Cerebellar cortex (tissue), 1 donor: ENCODE measurements at regions not wholly inside any gene's neighbourhood (a gene's known extent, or its start where the extent isn't known, plus 50 kb on each side); places are given as distances from the start of the nearest gene placed in this dataset.
"Not testable (repeated sequence)": the region's sequence is repeated elsewhere in the genome, so short reads cannot be mapped to it uniquely, and the experiment has no call there.

ENCODE experiments used
- DNase-seq: peaks from one replicate; pipeline ENCODE4 v3.0.0-alpha.2; 2015; ENCODE audit warnings: low spot score

GRCh38 chr16:62755938-62756337 lies 719.7 kb upstream of the CDH8 start:
- no peak for DNase-seq

DNA sequence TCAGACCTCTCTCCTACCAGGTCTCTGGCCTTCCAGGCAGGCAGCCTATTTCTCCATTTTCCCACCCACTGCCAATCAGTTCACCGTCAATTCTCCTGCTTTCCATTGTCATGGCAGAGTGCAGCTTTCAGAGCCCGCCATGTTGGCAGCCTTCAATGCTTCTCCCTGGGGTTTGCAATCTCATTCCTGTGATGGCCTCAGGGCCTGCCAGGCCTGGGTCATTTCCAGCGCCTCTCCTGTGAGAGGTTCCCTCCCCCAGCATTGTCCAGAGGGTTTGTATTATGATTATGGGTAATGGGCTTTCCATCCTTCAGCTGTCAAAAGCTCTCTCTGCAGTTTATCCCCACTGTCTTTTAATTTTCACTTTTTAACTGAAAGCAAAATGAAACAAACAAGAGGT lies 716.6 kb upstream of the CDH8 start:
- no peak for DNase-seq

GRCh38 chr16:62751218-62751617 lies 715.0 kb upstream of the CDH8 start:
- DNase-seq, result no peak

- DNase-seq, result no peak
Measured at GRCh38 chr16:62741692-62742091, 705.5 kb upstream of the CDH8 start.

DNA sequence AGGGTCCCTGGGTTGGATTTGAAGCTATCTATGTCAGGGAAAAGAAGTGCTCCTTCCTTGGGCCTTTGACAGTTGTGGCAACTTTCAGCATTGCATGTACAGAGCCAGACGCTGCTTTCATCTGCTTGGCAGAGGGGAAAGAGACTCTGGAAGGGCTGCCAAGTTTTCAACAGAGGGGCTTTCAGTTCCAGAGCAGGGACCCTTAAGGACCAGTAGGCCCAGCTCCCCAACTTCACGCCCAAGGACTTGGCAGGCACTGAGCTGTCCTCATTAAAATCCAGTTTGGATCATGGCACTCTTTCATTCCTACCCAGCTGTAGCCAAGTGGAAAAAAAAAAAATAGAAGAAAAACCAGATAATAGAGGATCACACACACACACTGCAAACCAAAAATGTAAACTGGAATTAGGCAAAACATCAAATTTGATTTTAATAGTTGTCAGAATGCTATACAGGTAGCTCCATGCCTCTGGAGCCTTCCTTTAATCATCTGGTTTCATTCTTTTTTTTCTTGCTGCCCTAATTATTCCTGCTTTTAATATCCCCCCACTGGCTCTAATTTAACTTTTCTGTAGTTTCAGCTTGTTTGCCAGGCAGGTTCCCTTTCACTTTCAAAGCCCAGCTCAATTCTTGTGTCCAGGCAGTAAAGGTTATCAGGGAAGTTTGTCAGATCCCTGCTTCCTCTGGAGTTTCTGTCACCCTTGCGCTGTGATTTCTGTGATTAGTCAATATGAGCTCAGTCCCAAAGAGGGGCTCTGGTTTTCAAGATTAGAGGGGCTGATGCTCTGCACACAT lies 702.6 kb upstream of the CDH8 start:
- peak; percentile 17 for DNase-seq

DNA sequence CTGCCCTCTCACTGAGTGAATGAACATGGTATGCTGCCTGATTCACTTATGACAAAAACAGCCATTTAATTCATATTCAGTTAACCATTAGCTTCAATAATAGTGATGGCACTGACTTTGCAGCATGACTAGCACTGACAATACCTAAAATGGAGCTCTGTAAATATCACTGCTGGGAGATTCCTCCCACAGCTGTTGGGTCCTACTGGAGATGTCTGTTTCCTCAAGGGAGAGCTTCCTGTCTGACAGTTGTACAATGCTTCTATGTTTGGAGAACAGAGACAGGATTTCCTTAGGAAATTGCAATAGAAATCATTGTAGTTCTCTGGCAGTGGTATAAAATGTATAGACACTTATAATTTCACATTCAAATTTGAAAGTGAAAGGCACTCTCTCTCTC lies 695.9 kb upstream of the CDH8 start:
- DNase-seq, result no peak

GRCh38 chr16:62724670-62725269 lies 688.5 kb upstream of the CDH8 start:
- not testable (repeated sequence) for DNase-seq

DNA sequence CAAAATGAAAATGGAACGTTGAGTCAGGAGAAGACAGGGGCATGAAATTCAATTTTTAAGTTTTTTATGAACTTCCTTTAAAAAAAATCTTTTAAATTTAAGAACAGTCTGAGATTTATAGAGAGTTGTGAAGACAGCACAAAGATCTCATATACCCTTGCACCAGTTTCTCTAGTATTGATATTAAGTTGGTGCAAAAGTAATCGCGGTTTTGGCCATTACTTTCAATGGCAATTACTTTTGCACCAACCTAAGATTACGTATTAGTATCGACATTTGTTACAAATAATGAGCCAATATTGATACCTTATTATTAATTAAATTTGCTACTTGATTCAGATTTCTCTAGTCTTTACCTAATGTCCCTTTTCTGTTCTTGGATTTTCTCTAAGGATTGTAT lies 684.4 kb upstream of the CDH8 start:
- no peak for DNase-seq

- no peak for DNase-seq
Measured at GRCh38 chr16:62717026-62717425, 680.8 kb upstream of the CDH8 start.

DNA sequence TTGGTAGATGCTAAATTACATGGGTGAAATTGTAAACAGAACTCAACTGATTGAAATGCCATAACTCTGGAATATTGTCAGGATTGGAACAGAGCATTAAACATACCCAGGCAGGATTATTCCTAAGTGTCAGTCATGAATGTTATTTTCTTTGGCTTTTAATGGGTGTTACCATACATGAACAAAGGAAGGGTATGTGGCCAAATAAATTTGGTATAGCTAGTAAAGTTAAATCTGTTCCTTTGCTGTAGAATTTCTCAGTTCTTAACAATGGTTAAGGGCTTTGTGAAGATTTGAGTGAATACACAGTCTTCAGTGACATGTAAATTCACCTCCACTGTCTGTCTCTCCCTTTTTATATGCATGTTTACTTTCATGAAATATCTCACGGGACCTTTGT lies 679.5 kb upstream of the CDH8 start:
- no peak for DNase-seq

GRCh38 chr16:62712566-62712965 lies 676.3 kb upstream of the CDH8 start:
- no peak for DNase-seq

DNA sequence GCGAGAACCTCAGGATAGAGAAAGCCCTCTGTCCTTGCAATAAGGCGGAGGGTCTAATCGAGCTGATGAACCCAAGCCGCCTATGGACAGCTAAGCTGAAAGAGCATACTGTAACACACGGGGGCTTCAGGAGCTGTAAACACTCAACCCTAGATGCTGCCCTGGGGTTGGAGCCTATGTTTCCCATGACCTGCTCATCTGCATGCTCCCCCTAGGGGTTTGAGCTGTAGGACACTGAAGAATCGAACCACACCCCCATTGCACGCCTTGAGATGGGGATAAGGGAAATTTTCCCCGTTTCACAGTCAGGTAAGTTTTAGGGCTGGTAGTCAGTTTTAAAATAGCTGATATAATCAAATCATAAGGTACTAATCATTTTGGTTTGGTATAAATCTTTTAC lies 675.6 kb upstream of the CDH8 start:
- no peak for DNase-seq

GRCh38 chr16:62709794-62710193 lies 673.6 kb upstream of the CDH8 start:
- no peak for DNase-seq

GRCh38 chr16:62701426-62701825 lies 665.2 kb upstream of the CDH8 start:
- DNase-seq, result no peak

DNA sequence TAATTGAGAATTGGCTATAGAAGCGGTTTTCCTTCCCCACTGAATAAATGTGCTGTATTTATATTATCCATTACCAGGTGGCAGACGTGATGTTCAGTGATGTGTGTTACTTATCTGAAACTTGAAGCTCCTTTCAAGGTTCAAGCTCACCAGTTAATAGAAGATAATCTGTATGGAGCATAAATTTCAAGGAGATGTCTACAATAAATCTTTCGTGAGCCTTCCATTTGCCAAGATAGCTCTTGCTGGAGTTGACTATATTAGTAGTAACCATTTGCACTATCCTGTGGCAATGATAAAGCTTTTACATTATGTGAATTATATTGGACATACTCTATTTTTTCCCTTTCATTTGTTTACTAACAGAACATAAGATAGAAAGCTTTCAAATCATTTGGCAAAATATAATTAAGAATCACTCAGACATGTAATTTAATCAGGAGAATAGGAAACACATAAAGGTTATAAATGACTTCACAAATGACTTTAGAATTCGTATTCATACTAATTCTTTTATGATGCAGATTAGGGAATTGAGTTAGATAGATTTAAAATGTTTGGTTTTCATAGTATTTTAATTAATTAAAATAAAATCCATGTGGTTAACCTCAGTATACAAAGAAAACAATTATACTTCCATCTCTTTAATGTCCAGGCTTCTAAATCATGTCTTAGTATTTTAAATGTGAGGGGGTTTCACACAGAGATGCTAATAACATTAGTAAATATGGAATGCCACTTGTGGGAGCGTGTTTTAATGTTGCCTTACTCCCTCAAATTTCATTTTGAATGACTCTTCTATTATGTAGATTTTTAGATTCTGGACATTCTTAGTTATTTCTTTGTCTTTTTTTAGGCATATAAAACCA lies 664.4 kb upstream of the CDH8 start:
- DNase-seq, result no peak

DNA sequence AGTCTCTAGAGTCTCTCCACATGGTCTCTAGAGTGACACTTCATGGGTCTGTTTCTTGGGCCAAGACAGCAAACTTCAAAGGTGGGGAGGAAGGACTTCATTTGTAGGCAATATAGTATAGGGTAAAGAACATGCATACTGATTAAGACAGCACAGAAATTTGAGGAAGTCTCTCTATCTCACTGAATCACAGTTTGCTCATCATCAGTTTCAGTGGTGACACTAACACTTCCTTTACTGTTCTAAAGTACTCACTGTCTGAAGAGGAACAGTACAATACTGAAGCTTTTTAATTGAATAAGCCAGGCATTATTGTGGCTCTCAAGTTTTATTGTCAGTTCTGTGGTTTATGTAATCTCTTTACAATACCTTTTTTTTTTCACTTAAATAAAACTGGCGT lies 656.4 kb upstream of the CDH8 start:
- DNase-seq, result no peak

- DNase-seq, result no peak
Measured at GRCh38 chr16:62681819-62682218, 645.6 kb upstream of the CDH8 start.

DNA sequence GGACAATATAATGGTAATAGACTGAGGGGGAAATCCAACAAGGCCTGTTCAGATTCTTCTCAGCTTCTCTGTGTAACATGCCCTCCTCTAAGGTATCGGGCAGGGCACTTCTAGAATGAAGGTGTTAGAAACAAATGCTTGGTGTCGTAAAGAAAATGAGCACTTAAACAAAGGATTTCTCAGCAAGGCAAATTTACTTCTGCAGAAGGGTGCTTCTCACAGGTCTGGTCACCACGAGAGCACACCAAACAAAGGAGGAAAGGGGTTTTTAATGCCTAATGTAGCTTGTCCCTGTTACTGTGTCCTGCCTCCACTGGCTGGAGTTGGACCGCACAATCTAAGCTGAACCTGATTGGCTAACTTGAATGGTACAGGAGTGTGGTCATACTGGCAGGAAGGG lies 642.6 kb upstream of the CDH8 start:
- no peak for DNase-seq

DNA sequence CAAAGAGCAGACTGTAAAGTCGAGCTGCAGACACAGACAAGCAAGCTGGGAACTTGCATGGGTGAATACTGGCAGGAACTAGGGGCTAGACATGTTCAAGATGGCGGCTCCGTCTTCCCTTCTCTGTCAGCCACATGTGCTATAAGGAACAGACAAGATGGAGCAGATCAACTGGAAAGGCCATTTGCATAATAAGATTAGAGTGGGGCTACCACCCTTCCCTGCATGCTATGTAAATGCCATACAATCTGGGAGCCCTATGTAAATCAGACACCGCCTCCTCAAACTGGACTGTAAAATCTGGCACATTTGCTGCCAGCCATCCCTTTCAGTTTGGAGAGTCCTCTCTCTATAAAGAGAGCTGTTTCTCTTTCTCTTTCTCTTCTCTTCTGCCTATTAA lies 640.1 kb upstream of the CDH8 start:
- DNase-seq, result no peak

GRCh38 chr16:62665269-62665668 lies 629.0 kb upstream of the CDH8 start:
- DNase-seq, result no peak

DNA sequence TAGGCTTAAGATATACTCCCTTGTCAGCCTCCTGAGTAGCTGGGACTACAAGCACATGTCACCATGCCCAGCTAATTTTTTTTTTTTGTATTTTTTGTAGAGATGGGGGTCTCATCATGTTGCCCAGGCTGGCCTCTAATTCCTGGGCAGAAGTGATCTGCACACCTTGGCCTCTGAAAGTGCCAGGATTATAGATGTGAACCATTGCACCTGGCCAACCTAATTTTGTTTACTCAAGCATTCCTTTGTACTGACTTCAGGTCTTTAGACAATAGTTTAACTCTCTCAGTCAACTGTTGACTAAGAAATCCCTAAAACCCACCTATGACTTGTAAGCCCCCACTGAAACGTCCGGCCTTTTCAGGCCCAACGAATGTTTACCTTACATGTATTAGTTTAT lies 628.3 kb upstream of the CDH8 start:
- no peak for DNase-seq

DNA sequence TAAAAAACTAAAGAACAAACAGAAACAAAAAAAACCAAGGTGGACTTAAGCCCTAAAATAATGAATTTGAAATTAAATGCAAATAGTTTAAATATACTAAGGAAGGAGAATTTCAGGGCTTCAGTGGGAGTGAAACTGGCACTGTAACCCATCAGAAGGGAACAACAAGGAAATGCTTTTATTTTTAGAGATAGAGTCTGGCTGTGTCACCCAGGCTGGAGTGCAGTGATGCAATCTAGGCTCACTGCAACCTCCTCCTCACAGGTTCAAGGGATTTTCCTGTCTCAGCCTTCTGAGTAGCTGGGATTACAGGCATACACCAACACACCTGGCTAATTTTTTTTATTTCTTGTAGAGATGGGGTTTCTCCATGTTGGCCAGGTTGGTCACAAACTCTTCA lies 625.2 kb upstream of the CDH8 start:
- DNase-seq, result no peak

DNA sequence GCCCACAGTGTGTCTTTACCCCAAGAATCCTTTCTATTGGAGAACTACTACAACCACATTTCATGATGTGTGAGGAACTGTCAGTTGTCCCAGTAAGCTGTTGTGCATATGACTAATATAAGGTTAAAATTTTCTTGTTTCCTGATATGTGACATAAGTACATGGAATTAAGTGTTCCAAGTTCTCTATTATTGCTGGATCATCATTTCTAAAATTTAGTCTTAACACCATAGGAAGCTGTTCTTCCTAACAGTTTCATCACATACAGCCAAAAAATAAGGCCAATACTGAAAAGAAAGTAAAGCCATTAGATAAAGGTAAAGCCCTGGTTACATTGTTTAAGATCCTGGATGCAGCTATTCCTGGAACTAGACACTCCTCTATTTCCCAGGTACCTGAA lies 620.9 kb upstream of the CDH8 start:
- DNase-seq, result no peak
